Neural cell (in vitro differentiated cells): ENCODE measurements at regions not wholly inside any gene's neighbourhood (a gene's known extent, or its start where the extent isn't known, plus 50 kb on each side); places are given as distances from the start of the nearest gene placed in this dataset.

ENCODE experiments used
- EZH2 ChIP-seq: fragments of 200-600, 300-800 bp; shearing (Covaris generic), sonication (generic); IDR thresholded peaks from 2 replicates; pipeline ENCODE4 v1.6.1; 2014; ENCODE audit warnings: antibody characterized with exemption, low read length, borderline replicate concordance, mild to moderate bottlenecking; ENCODE audit not compliant: insufficient read depth, poor library complexity, severe bottlenecking
- POLR2AphosphoS5 ChIP-seq: IDR thresholded peaks from 2 replicates; pipeline ENCODE4 v1.6.1; 2012
- RAD21 ChIP-seq: fragments of 450-650 bp; conservative IDR thresholded peaks from 2 replicates; pipeline ENCODE4 v1.6.1; 2014; ENCODE audit warnings: antibody characterized with exemption, mild to moderate bottlenecking, moderate library complexity
- SMC3 ChIP-seq: fragments of 450-650 bp; conservative IDR thresholded peaks from 2 replicates; pipeline ENCODE4 v1.6.1; 2014; ENCODE audit warnings: antibody characterized with exemption, mild to moderate bottlenecking, moderate library complexity; ENCODE audit not compliant: poor library complexity
- TAF1 ChIP-seq: IDR thresholded peaks from 2 replicates; pipeline ENCODE4 v1.6.1; 2012; ENCODE audit warnings: low read depth
- TF ChIP-seq, protein P1 (sequence below): fragments of 450-650 bp; IDR thresholded peaks from 2 replicates; pipeline ENCODE4 v1.5.1; 2014; ENCODE audit warnings: antibody characterized with exemption, mild to moderate bottlenecking, moderate library complexity; ENCODE audit not compliant: poor library complexity, severe bottlenecking
- TF ChIP-seq, protein P2 (sequence below): IDR thresholded peaks from 2 replicates; pipeline ENCODE4 v1.6.1; 2012; ENCODE audit warnings: borderline replicate concordance

DNA sequence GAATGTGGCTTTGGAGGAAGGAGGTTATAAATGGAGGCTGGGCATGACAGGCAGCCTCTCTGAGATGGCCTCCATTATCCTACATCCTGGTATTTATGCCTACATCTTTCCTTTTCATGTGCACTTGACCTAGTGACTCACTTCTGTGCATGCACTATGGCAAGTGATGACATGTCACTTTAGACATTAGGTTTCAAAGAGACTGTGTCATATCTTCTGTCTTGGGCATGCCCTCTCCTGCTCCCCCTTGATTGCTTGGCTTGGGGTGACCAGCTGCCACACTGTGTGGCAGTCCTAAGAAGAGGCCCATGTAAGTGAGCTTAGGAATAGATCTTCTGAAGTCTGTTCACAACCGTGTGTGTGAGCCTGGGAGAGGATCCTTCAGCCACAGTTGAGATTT is 472.8 kb downstream of the FGF9 start:
- TF ChIP-seq, protein P1, sequence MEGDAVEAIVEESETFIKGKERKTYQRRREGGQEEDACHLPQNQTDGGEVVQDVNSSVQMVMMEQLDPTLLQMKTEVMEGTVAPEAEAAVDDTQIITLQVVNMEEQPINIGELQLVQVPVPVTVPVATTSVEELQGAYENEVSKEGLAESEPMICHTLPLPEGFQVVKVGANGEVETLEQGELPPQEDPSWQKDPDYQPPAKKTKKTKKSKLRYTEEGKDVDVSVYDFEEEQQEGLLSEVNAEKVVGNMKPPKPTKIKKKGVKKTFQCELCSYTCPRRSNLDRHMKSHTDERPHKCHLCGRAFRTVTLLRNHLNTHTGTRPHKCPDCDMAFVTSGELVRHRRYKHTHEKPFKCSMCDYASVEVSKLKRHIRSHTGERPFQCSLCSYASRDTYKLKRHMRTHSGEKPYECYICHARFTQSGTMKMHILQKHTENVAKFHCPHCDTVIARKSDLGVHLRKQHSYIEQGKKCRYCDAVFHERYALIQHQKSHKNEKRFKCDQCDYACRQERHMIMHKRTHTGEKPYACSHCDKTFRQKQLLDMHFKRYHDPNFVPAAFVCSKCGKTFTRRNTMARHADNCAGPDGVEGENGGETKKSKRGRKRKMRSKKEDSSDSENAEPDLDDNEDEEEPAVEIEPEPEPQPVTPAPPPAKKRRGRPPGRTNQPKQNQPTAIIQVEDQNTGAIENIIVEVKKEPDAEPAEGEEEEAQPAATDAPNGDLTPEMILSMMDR, result no peak
- TF ChIP-seq EZH2 (no peak), RAD21 (no peak), POLR2AphosphoS5 (no peak), TAF1 (no peak), SMC3 (no peak)
- TF ChIP-seq, protein P2, sequence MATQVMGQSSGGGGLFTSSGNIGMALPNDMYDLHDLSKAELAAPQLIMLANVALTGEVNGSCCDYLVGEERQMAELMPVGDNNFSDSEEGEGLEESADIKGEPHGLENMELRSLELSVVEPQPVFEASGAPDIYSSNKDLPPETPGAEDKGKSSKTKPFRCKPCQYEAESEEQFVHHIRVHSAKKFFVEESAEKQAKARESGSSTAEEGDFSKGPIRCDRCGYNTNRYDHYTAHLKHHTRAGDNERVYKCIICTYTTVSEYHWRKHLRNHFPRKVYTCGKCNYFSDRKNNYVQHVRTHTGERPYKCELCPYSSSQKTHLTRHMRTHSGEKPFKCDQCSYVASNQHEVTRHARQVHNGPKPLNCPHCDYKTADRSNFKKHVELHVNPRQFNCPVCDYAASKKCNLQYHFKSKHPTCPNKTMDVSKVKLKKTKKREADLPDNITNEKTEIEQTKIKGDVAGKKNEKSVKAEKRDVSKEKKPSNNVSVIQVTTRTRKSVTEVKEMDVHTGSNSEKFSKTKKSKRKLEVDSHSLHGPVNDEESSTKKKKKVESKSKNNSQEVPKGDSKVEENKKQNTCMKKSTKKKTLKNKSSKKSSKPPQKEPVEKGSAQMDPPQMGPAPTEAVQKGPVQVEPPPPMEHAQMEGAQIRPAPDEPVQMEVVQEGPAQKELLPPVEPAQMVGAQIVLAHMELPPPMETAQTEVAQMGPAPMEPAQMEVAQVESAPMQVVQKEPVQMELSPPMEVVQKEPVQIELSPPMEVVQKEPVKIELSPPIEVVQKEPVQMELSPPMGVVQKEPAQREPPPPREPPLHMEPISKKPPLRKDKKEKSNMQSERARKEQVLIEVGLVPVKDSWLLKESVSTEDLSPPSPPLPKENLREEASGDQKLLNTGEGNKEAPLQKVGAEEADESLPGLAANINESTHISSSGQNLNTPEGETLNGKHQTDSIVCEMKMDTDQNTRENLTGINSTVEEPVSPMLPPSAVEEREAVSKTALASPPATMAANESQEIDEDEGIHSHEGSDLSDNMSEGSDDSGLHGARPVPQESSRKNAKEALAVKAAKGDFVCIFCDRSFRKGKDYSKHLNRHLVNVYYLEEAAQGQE, result no peak
